Stimulated activated CD8-positive, alpha-beta memory T cell treated with anti-CD3 and anti-CD28 coated beads, Interleukin-7, amount 100 ng/mL, for 48 hours (primary cell): ENCODE measurements at regions not wholly inside any gene's neighbourhood (a gene's known extent, or its start where the extent isn't known, plus 50 kb on each side); places are given as distances from the start of the nearest gene placed in this dataset.
"Not testable (repeated sequence)": the region's sequence is repeated elsewhere in the genome, so short reads cannot be mapped to it uniquely, and the experiment has no call there.

Experiments
- DNase-seq, 2 donors: peaks; one replicate each; pipeline ENCODE4 v3.0.0-alpha.2; 2020; ENCODE audit warnings: low read depth in 1 of 2; ENCODE audit errors: extremely low read depth in 1 of 2

DNA sequence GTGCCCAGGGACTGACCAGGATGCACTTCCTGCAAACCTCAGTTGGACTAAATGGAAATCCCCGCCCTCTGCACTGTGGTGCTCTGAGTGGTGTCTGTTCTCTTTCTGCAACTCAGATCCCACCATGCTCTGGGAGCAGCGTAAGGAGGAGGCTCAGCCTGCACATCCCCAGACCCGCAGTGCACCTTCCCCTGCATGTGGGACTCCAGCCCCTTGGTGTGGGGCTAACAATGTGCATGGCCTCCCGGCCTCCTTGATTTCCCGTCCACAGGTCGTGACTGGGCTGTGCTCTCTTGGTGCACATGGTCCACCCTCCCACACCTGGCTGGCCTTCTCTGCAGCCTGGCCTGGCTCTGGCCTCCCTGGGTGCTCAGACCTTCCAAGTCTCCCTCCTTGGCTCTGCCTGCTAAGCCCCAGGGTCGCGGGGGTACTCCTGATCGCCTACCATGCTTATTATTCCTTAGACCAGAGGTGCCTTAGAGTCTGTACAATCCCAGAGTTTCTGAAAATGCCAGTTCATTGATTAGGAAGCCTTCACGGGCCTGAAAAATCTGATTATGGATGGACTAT lies 397.5 kb downstream of the IRX2 start:
- DNase-seq: no peak

DNA sequence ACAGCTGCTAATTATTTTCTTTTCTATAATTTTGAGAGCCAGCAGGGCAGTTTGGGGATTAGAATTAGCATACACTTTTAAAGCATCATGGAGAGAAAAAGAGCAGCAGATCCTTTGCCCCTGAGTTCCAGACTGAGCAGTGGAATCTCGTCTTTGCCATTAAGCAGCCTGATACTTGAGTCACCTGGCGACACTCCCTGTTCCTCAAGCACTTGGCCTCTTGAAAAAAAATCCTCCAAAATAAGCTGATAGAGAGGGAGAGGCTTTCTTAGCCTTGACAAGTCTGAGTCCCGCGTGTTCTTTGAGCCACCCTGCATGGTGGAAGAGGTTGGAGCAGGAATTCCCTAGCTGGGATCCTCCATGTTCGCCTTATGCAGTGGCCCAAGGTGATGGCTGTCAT lies 398.3 kb downstream of the IRX2 start:
- no peak for DNase-seq

DNA sequence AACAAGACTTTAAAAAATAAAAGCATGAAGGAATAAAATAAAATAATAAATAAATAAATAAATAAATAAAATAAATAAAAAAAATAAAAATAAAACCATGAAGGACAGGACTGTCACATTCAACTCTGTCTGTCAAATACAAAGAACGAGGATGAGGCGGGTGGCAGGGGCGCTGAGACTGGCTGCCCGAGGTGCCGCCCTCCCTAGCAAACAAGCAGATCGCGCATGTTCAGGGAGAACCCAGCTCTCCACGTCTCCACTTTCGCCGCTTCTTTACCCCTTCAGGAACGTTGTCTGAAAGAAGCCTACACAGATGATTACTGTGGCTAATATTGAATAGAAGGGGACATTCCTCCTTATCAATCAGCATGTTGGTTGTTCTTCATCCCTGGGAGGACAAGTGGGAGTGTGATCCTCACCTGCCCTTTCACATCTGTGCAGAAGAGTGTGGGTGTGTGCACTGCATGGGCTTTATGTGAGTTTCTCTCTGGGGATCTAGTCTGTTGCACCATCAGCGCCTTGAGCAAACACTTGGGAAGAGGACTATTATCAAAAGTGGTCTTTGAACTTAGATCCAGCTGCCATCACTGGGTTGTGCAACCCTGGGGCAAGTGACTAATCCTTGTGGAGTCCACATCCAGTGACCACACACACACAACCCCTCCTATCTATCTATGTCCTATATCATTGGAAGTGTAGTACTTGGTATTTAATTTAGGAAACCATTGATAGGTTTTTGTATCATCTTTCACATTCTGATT lies 399.2 kb downstream of the IRX2 start:
- no peak for DNase-seq

- DNase-seq: not testable (repeated sequence)
Observed at GRCh38 chr5:2349768-2350167, 401.7 kb downstream of the IRX2 start.

- DNase-seq: no peak
Observed at GRCh38 chr5:2338686-2339085, 412.8 kb downstream of the IRX2 start.

DNA sequence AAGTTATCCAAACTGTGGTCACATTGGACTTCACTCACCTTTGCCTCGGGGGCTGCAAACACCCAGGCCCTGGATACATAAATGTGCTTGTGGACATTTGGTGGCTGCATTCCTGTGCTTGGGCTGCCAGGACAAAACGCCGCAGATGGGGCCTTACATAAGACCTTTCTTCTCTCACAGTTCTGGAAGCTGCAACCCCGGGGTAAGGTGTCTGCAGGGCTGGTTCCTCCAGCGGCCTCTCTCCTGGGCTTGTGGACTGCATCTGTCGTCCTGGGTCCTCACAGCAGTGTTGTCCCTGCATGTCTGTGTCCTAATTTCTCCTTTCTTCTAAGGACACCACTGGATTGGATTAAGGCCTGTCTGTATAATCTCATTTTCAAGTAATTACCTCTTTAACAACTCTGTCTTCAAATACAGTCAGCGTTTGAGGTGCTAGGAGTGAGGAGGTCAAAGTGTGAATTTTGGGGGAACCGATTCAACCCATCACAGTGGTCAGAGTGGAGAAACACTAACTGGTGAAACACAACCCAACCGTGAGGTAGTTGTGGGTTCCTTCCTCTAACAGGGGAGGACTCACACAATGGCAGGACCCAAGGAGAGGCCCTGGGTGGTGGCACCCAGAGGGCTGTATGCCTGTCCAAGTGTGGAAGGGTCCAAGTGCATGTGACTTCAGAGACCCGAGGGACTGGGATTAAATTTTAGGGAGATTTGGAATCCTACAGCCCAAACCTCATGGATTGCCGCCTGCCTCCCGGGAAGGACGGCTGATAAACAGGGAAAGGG lies 415.6 kb downstream of the IRX2 start:
- no peak for DNase-seq

GRCh38 chr5:2335125-2335732 lies 416.2 kb downstream of the IRX2 start:
- DNase-seq: no peak

DNA sequence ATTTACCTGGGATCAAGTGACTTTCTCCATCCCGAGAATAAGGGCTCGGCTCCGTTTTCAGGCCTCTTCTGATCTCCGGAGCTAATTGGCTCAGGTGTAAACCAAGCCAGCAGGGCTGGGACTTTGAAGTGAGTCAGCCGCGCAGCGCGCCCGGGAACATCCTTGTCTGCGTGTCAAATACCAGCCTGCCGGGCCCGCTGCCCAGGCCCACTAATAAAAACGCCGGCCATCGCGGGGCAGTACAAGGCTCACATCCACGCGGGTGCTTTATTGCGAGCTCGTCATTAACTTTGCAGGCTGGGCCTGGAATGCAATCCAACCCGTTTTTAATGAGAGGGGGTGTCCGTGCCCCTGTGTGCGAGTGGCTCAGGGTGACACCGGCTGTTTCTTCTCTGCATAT lies 416.8 kb downstream of the IRX2 start:
- no peak for DNase-seq

GRCh38 chr5:2333291-2333690 lies 418.2 kb downstream of the IRX2 start:
- DNase-seq: no peak

DNA sequence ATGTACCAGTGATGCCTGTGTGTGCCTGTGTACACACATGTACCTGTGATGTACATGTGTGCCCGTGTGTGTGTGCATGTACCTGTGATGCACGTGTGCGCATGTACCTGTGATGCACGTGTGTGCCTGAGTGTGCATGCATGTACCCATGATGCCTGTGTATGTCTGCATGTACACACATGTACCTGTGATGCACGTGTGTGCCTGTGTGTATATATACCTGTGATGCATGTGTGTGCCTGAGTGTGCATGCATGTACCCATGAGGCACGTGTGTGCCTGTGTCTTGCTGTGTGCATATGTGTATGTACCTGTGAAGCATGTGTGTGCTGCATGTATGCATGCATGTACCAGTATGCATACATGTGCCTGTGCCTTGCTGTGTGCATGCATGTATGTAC lies 419.0 kb downstream of the IRX2 start:
- DNase-seq: no peak

DNA sequence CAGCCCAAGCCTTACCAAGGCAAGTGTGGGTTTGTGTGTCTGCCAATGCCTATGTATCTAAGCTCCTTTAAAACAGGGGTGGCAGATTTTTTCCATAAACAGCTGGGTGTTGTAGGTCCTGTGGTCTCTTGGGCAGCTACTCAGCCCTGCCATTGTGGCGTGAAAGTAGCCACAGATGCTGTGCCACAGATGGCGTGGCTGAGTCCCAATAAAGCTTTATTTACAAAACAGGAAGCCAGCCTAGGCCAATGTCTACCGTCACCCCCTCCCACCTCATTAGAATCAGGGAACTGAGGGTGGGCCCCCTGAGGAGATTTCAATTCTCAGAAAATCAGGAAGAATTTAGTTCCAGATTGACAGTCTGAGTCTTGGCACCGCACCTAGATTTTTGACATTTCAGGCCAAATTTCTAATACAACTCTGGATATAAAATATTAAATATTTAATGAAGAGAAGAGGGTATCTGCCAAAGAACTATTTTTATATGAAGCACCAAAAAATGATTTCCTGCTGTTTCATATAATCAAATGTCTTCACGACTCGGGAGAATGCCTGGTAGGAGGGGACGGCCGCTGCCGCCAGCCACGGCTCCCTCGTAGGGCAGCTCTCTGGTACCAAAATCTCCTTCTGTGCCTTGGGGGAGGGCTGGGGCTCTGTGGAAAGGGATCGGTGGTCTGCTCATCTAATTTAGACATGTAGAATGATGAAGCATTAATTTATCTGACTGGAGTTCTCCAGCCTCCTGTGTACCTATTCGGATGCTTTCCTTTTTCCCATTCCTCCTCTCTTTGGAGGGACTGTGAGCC lies 420.9 kb downstream of the IRX2 start:
- no peak for DNase-seq

- DNase-seq: no peak
Observed at GRCh38 chr5:2329741-2330140, 421.7 kb downstream of the IRX2 start.

DNA sequence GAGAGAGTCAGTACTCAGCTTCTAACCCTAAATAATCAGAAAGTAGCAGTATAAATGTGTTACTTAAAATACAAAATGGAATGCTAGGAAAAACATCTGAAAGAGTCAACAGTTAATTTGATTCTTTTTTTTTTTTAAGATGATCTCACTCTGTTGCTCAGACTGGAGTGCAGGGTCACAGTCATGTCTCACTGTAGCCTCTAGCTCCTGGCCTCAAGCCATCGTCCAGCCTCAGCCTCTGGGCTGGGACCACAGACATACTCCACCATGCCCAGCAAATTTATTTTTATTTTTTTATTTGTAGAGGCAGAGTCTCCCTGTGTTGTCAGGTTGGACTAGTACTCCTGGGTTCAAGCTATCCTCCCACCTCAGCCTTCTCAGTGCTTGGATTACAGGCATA lies 424.9 kb downstream of the IRX2 start:
- no peak for DNase-seq

DNA sequence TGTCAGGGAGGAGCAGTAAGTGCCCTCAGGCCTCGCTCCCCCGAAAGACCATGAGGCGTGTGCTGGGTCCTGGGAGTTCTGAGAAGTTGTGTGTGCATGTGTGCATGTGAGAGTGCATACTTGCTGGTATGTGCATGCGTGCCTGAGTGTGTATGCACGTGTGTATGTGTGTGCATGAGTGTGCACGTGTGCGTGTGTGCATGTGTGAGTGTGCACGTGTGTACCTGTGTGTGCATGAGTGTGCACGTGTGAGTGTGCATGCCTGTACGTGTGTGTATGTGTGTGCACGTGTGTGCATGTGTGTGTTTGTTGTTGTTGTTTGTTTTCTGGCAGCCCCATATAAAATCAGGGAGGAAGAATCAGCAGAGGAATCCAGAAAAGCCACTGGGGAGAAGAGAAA lies 426.7 kb downstream of the IRX2 start:
- DNase-seq: no peak

DNA sequence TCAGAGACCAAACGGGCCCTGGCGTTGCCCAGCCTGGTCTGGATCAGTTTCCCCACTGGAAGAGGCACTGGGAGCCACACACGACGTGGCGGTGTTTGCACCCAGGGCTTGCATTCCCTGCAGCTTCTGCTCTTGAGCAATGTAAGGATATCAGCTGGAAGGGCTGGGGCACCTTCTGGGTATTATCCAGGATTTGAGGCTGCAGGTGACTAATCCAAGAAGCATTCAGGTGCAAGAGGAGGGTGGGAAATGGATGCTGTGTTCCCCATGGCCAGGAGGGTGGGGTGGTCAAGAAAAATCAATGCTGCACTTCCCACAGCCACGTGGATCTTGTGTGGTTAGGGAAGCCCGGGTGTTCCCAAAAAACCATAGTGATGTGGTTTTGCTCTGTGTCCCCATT lies 430.9 kb downstream of the IRX2 start:
- no peak for DNase-seq

DNA sequence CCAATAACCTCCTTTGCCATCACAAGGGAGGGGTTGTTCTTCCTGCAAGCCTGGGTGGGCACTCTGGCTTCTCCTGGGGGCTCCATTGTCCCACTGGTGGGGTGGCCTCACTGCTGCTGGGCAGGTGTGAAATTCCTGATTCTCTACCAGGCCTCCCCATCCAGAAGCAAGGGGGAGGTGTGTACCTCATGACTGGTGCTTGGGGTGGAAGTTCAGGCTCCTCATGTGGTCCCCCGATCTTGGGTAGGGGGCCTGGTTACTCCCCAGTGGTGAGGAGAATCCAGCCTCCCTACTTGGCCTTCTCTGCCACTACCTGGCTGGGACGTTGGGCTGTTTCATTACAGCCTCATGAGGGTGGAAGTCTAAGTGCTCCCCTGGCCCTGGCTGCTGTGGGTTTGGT lies 433.9 kb downstream of the IRX2 start:
- no peak for DNase-seq

- DNase-seq: no peak
Observed at GRCh38 chr5:2311851-2312250, 429.1 kb upstream of the IRX4 start.

- no peak for DNase-seq
Observed at GRCh38 chr5:2310946-2311345, 428.2 kb upstream of the IRX4 start.

GRCh38 chr5:2307631-2308030 lies 424.9 kb upstream of the IRX4 start:
- DNase-seq: no peak

DNA sequence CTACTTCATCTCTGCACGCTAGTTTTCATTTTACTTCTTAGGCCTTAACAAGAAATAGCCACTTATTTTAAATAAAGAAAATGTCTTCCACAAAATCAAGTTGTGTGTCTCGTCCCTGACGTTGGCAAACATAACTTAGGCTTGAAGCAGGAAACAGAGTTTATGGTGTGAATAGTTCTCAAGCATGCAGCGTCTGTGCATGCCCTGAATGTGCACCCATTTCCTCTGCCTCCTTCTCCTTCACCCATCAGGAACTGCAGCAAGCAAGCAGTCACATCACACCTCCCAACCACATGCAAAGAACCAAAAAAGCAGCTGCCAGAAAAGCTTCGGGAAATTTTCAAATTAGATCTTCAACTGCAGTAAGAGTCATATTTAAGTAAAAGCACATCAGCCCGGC lies 424.0 kb upstream of the IRX4 start:
- no peak for DNase-seq
